T-helper 2 cell treated with Interferon-gamma antibody and Interleukin-4, amounts not matched to agents 5 μg/mL and 100 μg/mL, for 36 hours (primary cell): ENCODE measurements at regions not wholly inside any gene's neighbourhood (a gene's known extent, or its start where the extent isn't known, plus 50 kb on each side); places are given as distances from the start of the nearest gene placed in this dataset.
"Not testable (repeated sequence)": the region's sequence is repeated elsewhere in the genome, so short reads cannot be mapped to it uniquely, and the experiment has no call there.

Experiments used
- DNase-seq: peaks from one replicate; pipeline ENCODE4 v3.0.0; 2021; ENCODE audit warnings: low spot score
- H3K27ac Mint-ChIP-seq: one replicate; pipeline ENCODE4 v1.8.0; 2021; ENCODE audit warnings: mild to moderate bottlenecking, mixed read lengths
- H3K27me3 Mint-ChIP-seq: one replicate; pipeline ENCODE4 v1.8.0; 2021; ENCODE audit warnings: low read depth, mixed read lengths
- H3K36me3 Mint-ChIP-seq: one replicate; pipeline ENCODE4 v1.8.0; 2021; ENCODE audit warnings: low read depth, mixed read lengths
- H3K4me1 Mint-ChIP-seq: one replicate; pipeline ENCODE4 v1.8.0; 2021; ENCODE audit warnings: low read depth, mixed read lengths
- H3K4me3 Mint-ChIP-seq: one replicate; pipeline ENCODE4 v1.8.0; 2022; ENCODE audit warnings: mild to moderate bottlenecking, moderate library complexity, mixed read lengths
- H3K9me3 Mint-ChIP-seq: one replicate; pipeline ENCODE4 v1.8.0; 2021; ENCODE audit warnings: mixed read lengths

DNA sequence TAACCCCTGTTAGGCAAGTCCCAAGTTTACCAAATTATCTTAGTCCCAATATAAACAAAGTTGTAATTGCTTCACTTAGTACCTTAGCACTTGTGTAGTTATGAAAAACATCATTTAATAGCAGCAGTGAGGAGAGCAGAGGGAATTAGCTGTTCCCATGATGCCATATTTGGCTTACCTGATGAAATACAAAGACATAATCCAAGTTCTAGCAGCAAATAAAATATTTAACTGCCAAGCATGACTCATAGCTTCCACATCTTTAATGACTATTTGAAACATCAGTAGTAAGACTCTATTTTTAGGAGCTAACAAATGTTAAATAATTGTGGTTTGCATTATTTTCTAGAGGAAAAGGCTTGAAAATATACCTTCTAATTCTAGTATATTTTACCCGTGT lies 94.0 kb upstream of the MCHR2 start:
- DNase-seq: no peak

GRCh38 chr6:100084991-100085364 lies 91.0 kb upstream of the MCHR2 start:
- no peaks in the 10 kb centered on the region for H3K27me3 Mint-ChIP-seq
- no peaks in the 10 kb centered on the region for H3K9me3 Mint-ChIP-seq
- no peak overlapping the region for H3K4me3 Mint-ChIP-seq
- no peak for DNase-seq
- H3K36me3 Mint-ChIP-seq: no peaks in the 10 kb centered on the region
- no peaks in the 10 kb centered on the region for H3K4me1 Mint-ChIP-seq
- H3K27ac Mint-ChIP-seq: no peak overlapping the region

More for the DNA sequence above, 94.0 kb upstream of the MCHR2 start:
- H3K27ac Mint-ChIP-seq: no peak overlapping the region
- no peaks in the 10 kb centered on the region for H3K4me1 Mint-ChIP-seq
- no peak overlapping the region for H3K4me3 Mint-ChIP-seq
- H3K9me3 Mint-ChIP-seq: no peaks in the 10 kb centered on the region
- H3K27me3 Mint-ChIP-seq: peaks cover 3% of the 10 kb centered on the region
- no peaks in the 10 kb centered on the region for H3K36me3 Mint-ChIP-seq

DNA sequence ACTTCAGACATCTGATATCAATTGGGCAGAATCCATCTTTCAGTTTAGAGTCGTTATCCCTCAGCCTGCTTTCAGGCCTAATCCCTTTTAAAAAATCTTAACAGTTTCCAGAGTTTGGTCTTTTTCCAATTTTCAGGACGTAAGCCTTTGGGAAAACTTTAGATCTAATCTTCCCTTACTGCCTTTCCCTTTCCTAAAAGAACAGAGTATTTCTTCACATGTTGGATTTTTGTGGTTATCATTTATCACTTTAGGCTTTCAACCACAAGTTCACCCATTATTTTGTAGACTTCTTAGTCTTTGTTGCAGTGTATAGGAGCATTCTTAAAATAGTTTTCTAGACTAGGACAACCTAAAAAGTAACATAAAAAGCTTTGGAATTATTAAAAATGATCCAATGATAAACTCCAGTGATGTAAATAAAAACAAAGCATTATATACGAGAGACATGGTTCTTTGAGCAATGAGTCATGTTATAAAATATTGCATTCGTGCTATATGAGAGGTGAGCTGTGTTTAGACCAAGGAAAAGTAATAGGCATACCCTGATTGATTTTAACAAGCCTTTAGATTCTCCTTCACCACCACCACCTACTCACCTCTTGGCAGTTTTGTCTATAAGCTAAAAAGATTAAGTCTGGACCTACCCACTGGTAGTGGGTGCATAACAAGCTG lies 90.4 kb upstream of the MCHR2 start:
- Mint-ChIP-seq H3K4me1 (no peaks in the 10 kb centered on the region), H3K9me3 (no peaks in the 10 kb centered on the region), H3K27me3 (no peaks in the 10 kb centered on the region), H3K4me3 (no peak overlapping the region), H3K27ac (no peak overlapping the region), H3K36me3 (no peaks in the 10 kb centered on the region)
- DNase-seq: no peak

- DNase-seq: no peak
- H3K27me3 Mint-ChIP-seq: peaks cover 5% of the 10 kb centered on the region
- H3K36me3 Mint-ChIP-seq: no peaks in the 10 kb centered on the region
- no peak overlapping the region for H3K4me3 Mint-ChIP-seq
- no peaks in the 10 kb centered on the region for H3K4me1 Mint-ChIP-seq
- H3K27ac Mint-ChIP-seq: no peak overlapping the region
- H3K9me3 Mint-ChIP-seq: no peaks in the 10 kb centered on the region
These were observed 84.5 kb upstream of the MCHR2 start for GRCh38 chr6:100078509-100078908.

DNA sequence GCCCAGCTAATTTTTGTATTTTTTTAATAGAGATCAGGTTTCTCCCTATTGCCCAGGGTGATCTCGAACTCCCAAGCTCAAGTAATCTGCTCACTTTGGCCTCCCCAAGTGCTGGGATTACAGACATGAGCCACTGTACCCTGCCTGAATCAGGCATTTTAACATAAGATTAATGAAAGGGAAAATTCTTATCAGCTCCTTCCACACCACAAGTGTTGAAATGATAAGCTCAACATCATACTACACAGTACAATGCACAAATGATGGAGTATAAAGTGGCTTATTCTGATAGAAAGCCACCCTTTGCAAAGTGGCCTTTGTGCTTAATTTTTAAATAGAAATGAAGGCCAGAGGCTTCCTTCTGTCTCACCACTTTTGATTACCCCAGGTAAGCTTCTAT lies 71.3 kb upstream of the MCHR2 start:
- no peak for DNase-seq
- Mint-ChIP-seq H3K4me3 (no peak overlapping the region), H3K27ac (no peak overlapping the region), H3K9me3 (peaks cover 14% of the 10 kb centered on the region), H3K36me3 (no peaks in the 10 kb centered on the region), H3K27me3 (no peaks in the 10 kb centered on the region), H3K4me1 (no peaks in the 10 kb centered on the region)

GRCh38 chr6:100062621-100063020 lies 68.6 kb upstream of the MCHR2 start:
- Mint-ChIP-seq H3K27ac (no peak overlapping the region), H3K4me3 (no peak overlapping the region)

GRCh38 chr6:100057941-100058340 lies 63.9 kb upstream of the MCHR2 start:
- Mint-ChIP-seq H3K4me1 (no peaks in the 10 kb centered on the region), H3K36me3 (no peaks in the 10 kb centered on the region), H3K27ac (no peak overlapping the region), H3K4me3 (no peak overlapping the region), H3K27me3 (no peaks in the 10 kb centered on the region), H3K9me3 (no peaks in the 10 kb centered on the region)
- DNase-seq: no peak

More at GRCh38 chr6:100062621-100063020, 68.6 kb upstream of the MCHR2 start:
- Mint-ChIP-seq H3K9me3 (peaks cover 5% of the 10 kb centered on the region), H3K27me3 (no peaks in the 10 kb centered on the region), H3K4me1 (no peaks in the 10 kb centered on the region), H3K36me3 (no peaks in the 10 kb centered on the region)
- no peak for DNase-seq

GRCh38 chr6:100050550-100050949 lies 56.5 kb upstream of the MCHR2 start:
- Mint-ChIP-seq H3K27me3 (no peaks in the 10 kb centered on the region), H3K27ac (no peak overlapping the region), H3K36me3 (no peaks in the 10 kb centered on the region), H3K4me1 (no peaks in the 10 kb centered on the region), H3K9me3 (no peaks in the 10 kb centered on the region), H3K4me3 (no peak overlapping the region)
- no peak for DNase-seq

- DNase-seq, H3K9me3 Mint-ChIP-seq, H3K4me3 Mint-ChIP-seq, H3K27ac Mint-ChIP-seq, H3K4me1 Mint-ChIP-seq, H3K36me3 Mint-ChIP-seq, H3K27me3 Mint-ChIP-seq: not testable (repeated sequence)
These were observed 49.9 kb upstream of the MCHR2 start for GRCh38 chr6:100043961-100044360.
